NCI-H524 treated with DMSO at 0.1 percent for 48 hours (cell line): ENCODE measurements at regions not wholly inside any gene's neighbourhood (a gene's known extent, or its start where the extent isn't known, plus 50 kb on each side); places are given as distances from the start of the nearest gene placed in this dataset.
"Not testable (repeated sequence)": the region's sequence is repeated elsewhere in the genome, so short reads cannot be mapped to it uniquely, and the experiment has no call there.

ENCODE experiments used
- DNase-seq: peaks from one replicate; lab custom pipeline; 2025; lab: John Stamatoyannopoulos, UW

- DNase-seq = no peak
These were observed 51.4 kb upstream of the LSM6 start for GRCh38 chr4:146124023-146124680.

- no peak for DNase-seq
These were observed 52.3 kb upstream of the LSM6 start for GRCh38 chr4:146123231-146123630.

- DNase-seq = no peak
These were observed 53.1 kb upstream of the LSM6 start for GRCh38 chr4:146122398-146122797.

GRCh38 chr4:146121757-146122156 lies 53.8 kb upstream of the LSM6 start:
- DNase-seq = no peak

GRCh38 chr4:146119845-146120404 lies 55.6 kb upstream of the LSM6 start:
- DNase-seq = no peak

- no peak for DNase-seq
These were observed 61.5 kb upstream of the LSM6 start for GRCh38 chr4:146114066-146114465.

GRCh38 chr4:146113171-146113570 lies 62.3 kb upstream of the LSM6 start:
- no peak for DNase-seq

- DNase-seq = no peak
These were observed 63.1 kb upstream of the LSM6 start for GRCh38 chr4:146112389-146112788.

- no peak for DNase-seq
These were observed 64.5 kb upstream of the LSM6 start for GRCh38 chr4:146110871-146111485.

- no peak for DNase-seq
These were observed 66.8 kb upstream of the LSM6 start for GRCh38 chr4:146108756-146109155.

- no peak for DNase-seq
These were observed 67.8 kb upstream of the LSM6 start for GRCh38 chr4:146107587-146108240.

- DNase-seq = no peak
These were observed 70.1 kb upstream of the LSM6 start for GRCh38 chr4:146105464-146105863.

GRCh38 chr4:146104541-146104940 lies 71.0 kb upstream of the LSM6 start:
- peak; percentile 12 for DNase-seq

GRCh38 chr4:146104052-146104451 lies 71.5 kb upstream of the LSM6 start:
- not testable (repeated sequence) for DNase-seq

GRCh38 chr4:146099585-146099984 lies 75.9 kb upstream of the LSM6 start:
- DNase-seq = no peak

- DNase-seq = no peak
These were observed 76.5 kb upstream of the LSM6 start for GRCh38 chr4:146098978-146099377.

- no peak for DNase-seq
These were observed 77.1 kb upstream of the LSM6 start for GRCh38 chr4:146098397-146098796.

- DNase-seq = no peak
These were observed 79.1 kb upstream of the LSM6 start for GRCh38 chr4:146096371-146096770.

- DNase-seq = no peak
These were observed 79.7 kb upstream of the LSM6 start for GRCh38 chr4:146095860-146096259.

- no peak for DNase-seq
These were observed 80.3 kb upstream of the LSM6 start for GRCh38 chr4:146095091-146095690.

GRCh38 chr4:146088690-146089089 lies 86.8 kb upstream of the LSM6 start:
- no peak for DNase-seq

GRCh38 chr4:146087856-146088255 lies 87.7 kb upstream of the LSM6 start:
- DNase-seq = no peak

GRCh38 chr4:146076081-146076480 lies 99.4 kb upstream of the LSM6 start:
- no peak for DNase-seq
